Ramos (cell line): ENCODE measurements at regions not wholly inside any gene's neighbourhood (a gene's known extent, or its start where the extent isn't known, plus 50 kb on each side); places are given as distances from the start of the nearest gene placed in this dataset.
"Not testable (repeated sequence)": the region's sequence is repeated elsewhere in the genome, so short reads cannot be mapped to it uniquely, and the experiment has no call there.

Experiments
- in situ Hi-C: fragments of 300-500 bp; cut with MboI; formaldehyde crosslinking; loops from one replicate; pipeline ENCODE4 v1.14.3; 2022; ENCODE audit warnings: low sequenced_read_pairs; ENCODE audit not compliant: unreplicated experiment

- in situ Hi-C loops, result no loop called here
These were observed 178.8 kb downstream of the ETNK1 start for GRCh38 chr12:22803725-22804124.

- in situ Hi-C loops, result no loop called here
These were observed 183.9 kb downstream of the ETNK1 start for GRCh38 chr12:22808860-22809259.

GRCh38 chr12:22810036-22810435 lies 185.1 kb downstream of the ETNK1 start:
- in situ Hi-C loops, result no loop called here

- in situ Hi-C loops, result no loop called here
These were observed 187.6 kb downstream of the ETNK1 start for GRCh38 chr12:22812531-22812930.

- in situ Hi-C loops, result no loop called here
These were observed 197.0 kb downstream of the ETNK1 start for GRCh38 chr12:22821985-22822384.

- in situ Hi-C loops, result no loop called here
These were observed 201.1 kb downstream of the ETNK1 start for GRCh38 chr12:22826026-22826425.

- in situ Hi-C loops, result not testable (repeated sequence)
These were observed 201.5 kb downstream of the ETNK1 start for GRCh38 chr12:22826446-22826981.

- in situ Hi-C loops, result no loop called here
These were observed 203.1 kb downstream of the ETNK1 start for GRCh38 chr12:22828066-22828465.

GRCh38 chr12:22835431-22835830 lies 210.5 kb downstream of the ETNK1 start:
- in situ Hi-C loops, result no loop called here

- in situ Hi-C loops, result loop anchor here (25.0 kb wide), 1 partner anchor 1937 kb away; no protein-coding TSS in a partner anchor
These were observed 225.2 kb downstream of the ETNK1 start for GRCh38 chr12:22850185-22850584.

- in situ Hi-C loops, result loop anchor here (25.0 kb wide), 1 partner anchor 1936 kb away; no protein-coding TSS in a partner anchor
These were observed 226.6 kb downstream of the ETNK1 start for GRCh38 chr12:22851532-22851931.

- in situ Hi-C loops, result loop anchor here (25.0 kb wide), 1 partner anchor 1932 kb away; no protein-coding TSS in a partner anchor
These were observed 230.5 kb downstream of the ETNK1 start for GRCh38 chr12:22855456-22855855.

GRCh38 chr12:22856178-22856577 lies 231.2 kb downstream of the ETNK1 start:
- in situ Hi-C loops, result loop anchor here (25.0 kb wide), 1 partner anchor 1931 kb away; no protein-coding TSS in a partner anchor

- in situ Hi-C loops, result loop anchor here (25.0 kb wide), 1 partner anchor 1928 kb away; no protein-coding TSS in a partner anchor
These were observed 234.0 kb downstream of the ETNK1 start for GRCh38 chr12:22858849-22859570.

GRCh38 chr12:22860926-22861325 lies 236.0 kb downstream of the ETNK1 start:
- in situ Hi-C loops, result loop anchor here (25.0 kb wide), 1 partner anchor 1926 kb away; no protein-coding TSS in a partner anchor

- in situ Hi-C loops, result loop anchor here (25.0 kb wide), 1 partner anchor 1921 kb away; no protein-coding TSS in a partner anchor
These were observed 240.9 kb downstream of the ETNK1 start for GRCh38 chr12:22865822-22866221.

- in situ Hi-C loops, result loop anchor here (25.0 kb wide), 1 partner anchor 1921 kb away; no protein-coding TSS in a partner anchor
These were observed 241.4 kb downstream of the ETNK1 start for GRCh38 chr12:22866406-22866805.

GRCh38 chr12:22874151-22874550 lies 249.2 kb downstream of the ETNK1 start:
- in situ Hi-C loops, result loop anchor here (25.0 kb wide), 1 partner anchor 1913 kb away; no protein-coding TSS in a partner anchor

- in situ Hi-C loops, result no loop called here
These were observed 251.3 kb downstream of the ETNK1 start for GRCh38 chr12:22876262-22876661.

GRCh38 chr12:22879203-22879602 lies 254.2 kb downstream of the ETNK1 start:
- in situ Hi-C loops, result no loop called here

GRCh38 chr12:22880331-22880730 lies 255.4 kb downstream of the ETNK1 start:
- in situ Hi-C loops, result no loop called here
